ENCODE measurements at regions not wholly inside any gene's neighbourhood (a gene's known extent, or its start where the extent isn't known, plus 50 kb on each side); places are given as distances from the start of the nearest gene placed in this dataset.
"Not testable (repeated sequence)": the region's sequence is repeated elsewhere in the genome, so short reads cannot be mapped to it uniquely, and the experiment has no call there.

GRCh38 chr17:71444078-71444477 lies 676.7 kb upstream of the SOX9 start:
- Histone ChIP-seq H3K4me1 (ENCODE audit: control insufficient read depth, insufficient read depth, low read length) (no peaks in the 10 kb centered on the region), H3K4me3 (ENCODE audit: low read depth, low read length) (no peak overlapping the region), H3K9ac (ENCODE audit: low read depth, low read length) (no peak overlapping the region), H3K27me3 (ENCODE audit: control insufficient read depth, insufficient read depth, low read length) (no peaks in the 10 kb centered on the region), H3K27ac (ENCODE audit: low read depth, low read length) (no peak overlapping the region), H3K36me3 (ENCODE audit: control insufficient read depth, insufficient read depth, low read length) (no peaks in the 10 kb centered on the region), H3K9me3 (ENCODE audit: control insufficient read depth, insufficient read depth, low read length) (no peaks in the 10 kb centered on the region)

GRCh38 chr17:71446645-71447437 lies 674.0 kb upstream of the SOX9 start:
- no peaks in the 10 kb centered on the region for H3K36me3 ChIP-seq (ENCODE audit: control insufficient read depth, insufficient read depth, low read length)
- no peak overlapping the region for H3K4me3 ChIP-seq (ENCODE audit: low read depth, low read length)
- no peak overlapping the region for H3K9ac ChIP-seq (ENCODE audit: low read depth, low read length)
- H3K27me3 ChIP-seq (ENCODE audit: control insufficient read depth, insufficient read depth, low read length), result no peaks in the 10 kb centered on the region
- no peaks in the 10 kb centered on the region for H3K4me1 ChIP-seq (ENCODE audit: control insufficient read depth, insufficient read depth, low read length)
- H3K9me3 ChIP-seq (ENCODE audit: control insufficient read depth, insufficient read depth, low read length), result no peaks in the 10 kb centered on the region
- H3K27ac ChIP-seq (ENCODE audit: low read depth, low read length), result no peak overlapping the region

- no peak overlapping the region for H3K9ac ChIP-seq (ENCODE audit: low read depth, low read length)
- H3K9me3 ChIP-seq (ENCODE audit: control insufficient read depth, insufficient read depth, low read length), result no peaks in the 10 kb centered on the region
- no peaks in the 10 kb centered on the region for H3K36me3 ChIP-seq (ENCODE audit: control insufficient read depth, insufficient read depth, low read length)
- H3K27ac ChIP-seq (ENCODE audit: low read depth, low read length), result no peak overlapping the region
- H3K4me1 ChIP-seq (ENCODE audit: control insufficient read depth, insufficient read depth, low read length), result no peaks in the 10 kb centered on the region
- no peak overlapping the region for H3K4me3 ChIP-seq (ENCODE audit: low read depth, low read length)
- no peaks in the 10 kb centered on the region for H3K27me3 ChIP-seq (ENCODE audit: control insufficient read depth, insufficient read depth, low read length)
Observed at GRCh38 chr17:71447644-71448043, 673.2 kb upstream of the SOX9 start.

- not testable (repeated sequence) for H3K4me1 ChIP-seq (ENCODE audit: control insufficient read depth, insufficient read depth, low read length); H3K36me3 ChIP-seq (ENCODE audit: control insufficient read depth, insufficient read depth, low read length); H3K4me3 ChIP-seq (ENCODE audit: low read depth, low read length); H3K9me3 ChIP-seq (ENCODE audit: control insufficient read depth, insufficient read depth, low read length); H3K27me3 ChIP-seq (ENCODE audit: control insufficient read depth, insufficient read depth, low read length); H3K9ac ChIP-seq (ENCODE audit: low read depth, low read length); H3K27ac ChIP-seq (ENCODE audit: low read depth, low read length)
Observed at GRCh38 chr17:71450657-71451056, 670.2 kb upstream of the SOX9 start.

GRCh38 chr17:71453876-71454422 lies 666.9 kb upstream of the SOX9 start:
- H3K9me3 ChIP-seq (ENCODE audit: control insufficient read depth, insufficient read depth, low read length), result no peaks in the 10 kb centered on the region
- H3K27ac ChIP-seq (ENCODE audit: low read depth, low read length), result no peak overlapping the region
- no peaks in the 10 kb centered on the region for H3K4me1 ChIP-seq (ENCODE audit: control insufficient read depth, insufficient read depth, low read length)
- H3K9ac ChIP-seq (ENCODE audit: low read depth, low read length), result no peak overlapping the region
- no peaks in the 10 kb centered on the region for H3K27me3 ChIP-seq (ENCODE audit: control insufficient read depth, insufficient read depth, low read length)
- no peak overlapping the region for H3K4me3 ChIP-seq (ENCODE audit: low read depth, low read length)
- H3K36me3 ChIP-seq (ENCODE audit: control insufficient read depth, insufficient read depth, low read length), result no peaks in the 10 kb centered on the region

GRCh38 chr17:71455219-71455618 lies 665.6 kb upstream of the SOX9 start:
- no peak overlapping the region for H3K4me3 ChIP-seq (ENCODE audit: low read depth, low read length)
- no peaks in the 10 kb centered on the region for H3K9me3 ChIP-seq (ENCODE audit: control insufficient read depth, insufficient read depth, low read length)
- no peaks in the 10 kb centered on the region for H3K27me3 ChIP-seq (ENCODE audit: control insufficient read depth, insufficient read depth, low read length)
- H3K36me3 ChIP-seq (ENCODE audit: control insufficient read depth, insufficient read depth, low read length), result no peaks in the 10 kb centered on the region
- H3K27ac ChIP-seq (ENCODE audit: low read depth, low read length), result no peak overlapping the region
- no peaks in the 10 kb centered on the region for H3K4me1 ChIP-seq (ENCODE audit: control insufficient read depth, insufficient read depth, low read length)
- H3K9ac ChIP-seq (ENCODE audit: low read depth, low read length), result no peak overlapping the region

- H3K4me1 ChIP-seq (ENCODE audit: control insufficient read depth, insufficient read depth, low read length), result peaks cover 6% of the 10 kb centered on the region
- H3K9me3 ChIP-seq (ENCODE audit: control insufficient read depth, insufficient read depth, low read length), result no peaks in the 10 kb centered on the region
- H3K9ac ChIP-seq (ENCODE audit: low read depth, low read length), result no peak overlapping the region
- H3K36me3 ChIP-seq (ENCODE audit: control insufficient read depth, insufficient read depth, low read length), result no peaks in the 10 kb centered on the region
- no peak overlapping the region for H3K27ac ChIP-seq (ENCODE audit: low read depth, low read length)
- no peak overlapping the region for H3K4me3 ChIP-seq (ENCODE audit: low read depth, low read length)
- no peaks in the 10 kb centered on the region for H3K27me3 ChIP-seq (ENCODE audit: control insufficient read depth, insufficient read depth, low read length)
Observed at GRCh38 chr17:71458322-71458721, 662.5 kb upstream of the SOX9 start.

GRCh38 chr17:71460943-71461342 lies 659.9 kb upstream of the SOX9 start:
- Histone ChIP-seq H3K9ac (ENCODE audit: low read depth, low read length) (no peak overlapping the region), H3K27me3 (ENCODE audit: control insufficient read depth, insufficient read depth, low read length) (no peaks in the 10 kb centered on the region), H3K27ac (ENCODE audit: low read depth, low read length) (no peak overlapping the region), H3K4me1 (ENCODE audit: control insufficient read depth, insufficient read depth, low read length) (peaks cover 12% of the 10 kb centered on the region), H3K4me3 (ENCODE audit: low read depth, low read length) (no peak overlapping the region), H3K36me3 (ENCODE audit: control insufficient read depth, insufficient read depth, low read length) (no peaks in the 10 kb centered on the region), H3K9me3 (ENCODE audit: control insufficient read depth, insufficient read depth, low read length) (no peaks in the 10 kb centered on the region)

GRCh38 chr17:71461498-71462169 lies 659.2 kb upstream of the SOX9 start:
- Histone ChIP-seq H3K27ac (ENCODE audit: low read depth, low read length) (no peak overlapping the region), H3K9me3 (ENCODE audit: control insufficient read depth, insufficient read depth, low read length) (no peaks in the 10 kb centered on the region), H3K9ac (ENCODE audit: low read depth, low read length) (no peak overlapping the region), H3K4me3 (ENCODE audit: low read depth, low read length) (no peak overlapping the region), H3K36me3 (ENCODE audit: control insufficient read depth, insufficient read depth, low read length) (no peaks in the 10 kb centered on the region), H3K4me1 (ENCODE audit: control insufficient read depth, insufficient read depth, low read length) (peaks cover 12% of the 10 kb centered on the region), H3K27me3 (ENCODE audit: control insufficient read depth, insufficient read depth, low read length) (no peaks in the 10 kb centered on the region)

GRCh38 chr17:71464241-71464640 lies 656.6 kb upstream of the SOX9 start:
- Histone ChIP-seq H3K4me3 (ENCODE audit: low read depth, low read length) (no peak overlapping the region), H3K4me1 (ENCODE audit: control insufficient read depth, insufficient read depth, low read length) (peaks cover 12% of the 10 kb centered on the region), H3K36me3 (ENCODE audit: control insufficient read depth, insufficient read depth, low read length) (no peaks in the 10 kb centered on the region), H3K9ac (ENCODE audit: low read depth, low read length) (no peak overlapping the region), H3K27ac (ENCODE audit: low read depth, low read length) (no peak overlapping the region), H3K27me3 (ENCODE audit: control insufficient read depth, insufficient read depth, low read length) (no peaks in the 10 kb centered on the region), H3K9me3 (ENCODE audit: control insufficient read depth, insufficient read depth, low read length) (no peaks in the 10 kb centered on the region)

GRCh38 chr17:71464751-71465150 lies 656.1 kb upstream of the SOX9 start:
- peaks cover 12% of the 10 kb centered on the region for H3K4me1 ChIP-seq (ENCODE audit: control insufficient read depth, insufficient read depth, low read length)
- no peaks in the 10 kb centered on the region for H3K9me3 ChIP-seq (ENCODE audit: control insufficient read depth, insufficient read depth, low read length)
- H3K27ac ChIP-seq (ENCODE audit: low read depth, low read length), result no peak overlapping the region
- no peaks in the 10 kb centered on the region for H3K27me3 ChIP-seq (ENCODE audit: control insufficient read depth, insufficient read depth, low read length)
- no peaks in the 10 kb centered on the region for H3K36me3 ChIP-seq (ENCODE audit: control insufficient read depth, insufficient read depth, low read length)
- H3K9ac ChIP-seq (ENCODE audit: low read depth, low read length), result no peak overlapping the region
- no peak overlapping the region for H3K4me3 ChIP-seq (ENCODE audit: low read depth, low read length)

Measured in HUES48 (cell line).